Stomach (tissue), 4 donors: ENCODE measurements at regions not wholly inside any gene's neighbourhood (a gene's known extent, or its start where the extent isn't known, plus 50 kb on each side); places are given as distances from the start of the nearest gene placed in this dataset.

Experiments used
- POLR2A ChIP-seq, 4 donors: fragments of 450-650 bp; IDR thresholded peaks; one replicate each; pipeline ENCODE4 v1.6.1; 2016; ENCODE audit warnings: antibody characterized with exemption in 4 of 4, control low read depth in 2 of 4, mild to moderate bottlenecking in 1 of 4, moderate library complexity in 1 of 4
- TF ChIP-seq, protein P1 (sequence below), 7 experiments: fragments of 450-650 bp in 4 of 7; fragments of 200-600 bp in 3 of 7; sonication (generic) in 3 of 7; IDR thresholded peaks; one replicate each; pipeline ENCODE4 v1.5.1; 2016 to 2019; ENCODE audit warnings: antibody characterized with exemption in 7 of 7, control low read depth in 2 of 7, mild to moderate bottlenecking in 1 of 7

GRCh38 chr5:71872311-71872864, 153.3 kb downstream of the CARTPT start:
- TF ChIP-seq, protein P1, sequence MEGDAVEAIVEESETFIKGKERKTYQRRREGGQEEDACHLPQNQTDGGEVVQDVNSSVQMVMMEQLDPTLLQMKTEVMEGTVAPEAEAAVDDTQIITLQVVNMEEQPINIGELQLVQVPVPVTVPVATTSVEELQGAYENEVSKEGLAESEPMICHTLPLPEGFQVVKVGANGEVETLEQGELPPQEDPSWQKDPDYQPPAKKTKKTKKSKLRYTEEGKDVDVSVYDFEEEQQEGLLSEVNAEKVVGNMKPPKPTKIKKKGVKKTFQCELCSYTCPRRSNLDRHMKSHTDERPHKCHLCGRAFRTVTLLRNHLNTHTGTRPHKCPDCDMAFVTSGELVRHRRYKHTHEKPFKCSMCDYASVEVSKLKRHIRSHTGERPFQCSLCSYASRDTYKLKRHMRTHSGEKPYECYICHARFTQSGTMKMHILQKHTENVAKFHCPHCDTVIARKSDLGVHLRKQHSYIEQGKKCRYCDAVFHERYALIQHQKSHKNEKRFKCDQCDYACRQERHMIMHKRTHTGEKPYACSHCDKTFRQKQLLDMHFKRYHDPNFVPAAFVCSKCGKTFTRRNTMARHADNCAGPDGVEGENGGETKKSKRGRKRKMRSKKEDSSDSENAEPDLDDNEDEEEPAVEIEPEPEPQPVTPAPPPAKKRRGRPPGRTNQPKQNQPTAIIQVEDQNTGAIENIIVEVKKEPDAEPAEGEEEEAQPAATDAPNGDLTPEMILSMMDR (IDR thresholded peaks at IDR 0.05), result no peak
- TF ChIP-seq POLR2A (IDR thresholded peaks at IDR 0.05), result no peak
